GM18517 (cell line): ENCODE measurements at regions not wholly inside any gene's neighbourhood (a gene's known extent, or its start where the extent isn't known, plus 50 kb on each side); places are given as distances from the start of the nearest gene placed in this dataset.

Experiments used
- ATAC-seq: cut with Tn5 transposase; IDR thresholded peaks from one replicate; pipeline ENCODE4 v1.9.1; 2021; ENCODE audit warnings: mild to moderate bottlenecking, moderate library complexity; ENCODE audit not compliant: unreplicated experiment

- peak; percentile 81 for ATAC-seq
Measured at GRCh38 chr4:112031712-112032328, 113.4 kb upstream of the FAM241A start.

- no peak for ATAC-seq
Measured at GRCh38 chr4:112036886-112037285, 108.4 kb upstream of the FAM241A start.

GRCh38 chr4:112038861-112039260, 106.4 kb upstream of the FAM241A start:
- ATAC-seq = no peak

- ATAC-seq = peak; percentile 90
Measured at GRCh38 chr4:112049119-112049518, 96.1 kb upstream of the FAM241A start.

- ATAC-seq = no peak
Measured at GRCh38 chr4:112053825-112054350, 91.4 kb upstream of the FAM241A start.

- ATAC-seq = no peak
Measured at GRCh38 chr4:112055100-112055499, 90.2 kb upstream of the FAM241A start.

GRCh38 chr4:112057470-112057869, 87.8 kb upstream of the FAM241A start:
- no peak for ATAC-seq

GRCh38 chr4:112058433-112058832, 86.8 kb upstream of the FAM241A start:
- no peak for ATAC-seq

- ATAC-seq = no peak
Measured at GRCh38 chr4:112060212-112060611, 85.0 kb upstream of the FAM241A start.

- no peak for ATAC-seq
Measured at GRCh38 chr4:112061207-112061817, 83.9 kb upstream of the FAM241A start.

- no peak for ATAC-seq
Measured at GRCh38 chr4:112063260-112063659, 82.0 kb upstream of the FAM241A start.

GRCh38 chr4:112069110-112069509, 76.1 kb upstream of the FAM241A start:
- no peak for ATAC-seq

- ATAC-seq = no peak
Measured at GRCh38 chr4:112073181-112073580, 72.1 kb upstream of the FAM241A start.

GRCh38 chr4:112075129-112075753, 70.0 kb upstream of the FAM241A start:
- ATAC-seq = peak; percentile 91

GRCh38 chr4:112075906-112076305, 69.3 kb upstream of the FAM241A start:
- ATAC-seq = no peak

GRCh38 chr4:112076919-112077608, 68.2 kb upstream of the FAM241A start:
- no peak for ATAC-seq

GRCh38 chr4:112077743-112078142, 67.5 kb upstream of the FAM241A start:
- ATAC-seq = no peak

GRCh38 chr4:112082954-112083586, 62.2 kb upstream of the FAM241A start:
- no peak for ATAC-seq

GRCh38 chr4:112083587-112084347, 61.5 kb upstream of the FAM241A start:
- ATAC-seq = no peak
